Activated T-cell treated with anti-CD3 and anti-CD28 coated beads, Interleukin-2, amount 50 U/mL, for 48 hours (primary cell): ENCODE measurements at regions not wholly inside any gene's neighbourhood (a gene's known extent, or its start where the extent isn't known, plus 50 kb on each side); places are given as distances from the start of the nearest gene placed in this dataset.
"Not testable (repeated sequence)": the region's sequence is repeated elsewhere in the genome, so short reads cannot be mapped to it uniquely, and the experiment has no call there.

Source experiments
- DNase-seq, 2 experiments: peaks; one replicate each; pipeline ENCODE4 v3.0.0-alpha.2; 2020

GRCh38 chr4:171334549-171334948, 478.7 kb upstream of the GALNTL6 start:
- DNase-seq: no peak

DNA sequence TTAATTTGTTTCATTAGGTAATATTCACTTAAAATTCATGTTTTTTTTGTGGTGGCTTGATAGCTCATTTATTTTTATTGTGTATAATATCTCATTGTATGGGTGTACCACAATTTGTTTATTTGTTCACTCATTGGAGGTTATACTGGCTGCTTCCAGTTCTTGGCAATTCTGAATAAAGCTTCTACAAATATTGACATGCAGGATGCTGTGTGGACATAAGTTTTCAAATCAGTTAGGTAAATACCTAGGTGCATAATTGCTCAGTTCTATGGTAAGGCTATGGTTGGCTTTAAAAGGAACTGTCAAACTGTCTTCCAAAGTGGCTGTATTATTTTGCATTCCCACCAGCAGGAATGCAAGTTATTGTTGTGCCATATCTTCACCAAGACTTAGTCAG, 504.5 kb upstream of the GALNTL6 start:
- no peak for DNase-seq

DNA sequence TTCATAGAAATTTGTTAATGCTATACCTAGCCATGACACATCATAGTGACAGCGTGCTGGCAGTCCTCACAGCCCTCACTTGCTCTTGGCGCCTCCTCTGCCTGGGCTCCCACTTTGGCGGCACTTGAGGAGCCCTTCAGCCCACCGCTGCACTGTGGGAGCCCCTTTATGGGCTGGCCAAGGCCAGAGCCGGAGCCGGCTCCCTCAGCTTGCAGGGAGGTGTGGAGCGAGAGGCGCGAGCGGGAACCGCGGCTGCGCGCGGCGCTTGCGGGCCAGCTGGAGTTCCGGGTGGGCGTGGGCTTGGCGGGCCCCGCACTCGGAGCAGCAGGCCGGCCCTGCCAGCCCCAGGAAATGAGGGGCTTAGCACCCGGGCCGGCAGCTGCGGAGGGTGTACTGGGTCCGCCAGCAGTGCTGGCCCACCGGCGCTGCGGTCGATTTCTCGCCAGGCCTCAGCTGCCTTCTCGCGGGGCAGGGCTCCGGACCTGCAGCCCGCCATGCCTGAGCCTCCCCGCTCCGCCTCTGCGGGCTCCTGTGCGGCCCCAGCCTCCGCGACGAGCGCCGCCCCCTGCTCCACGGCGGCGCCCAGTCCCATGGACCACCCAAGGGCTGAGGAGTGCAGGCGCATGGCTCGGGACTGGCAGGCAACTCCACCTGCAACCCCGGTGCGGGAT, 515.0 kb upstream of the GALNTL6 start:
- DNase-seq: not testable (repeated sequence)

GRCh38 chr4:171288816-171289432, 524.3 kb upstream of the GALNTL6 start:
- no peak for DNase-seq

DNA sequence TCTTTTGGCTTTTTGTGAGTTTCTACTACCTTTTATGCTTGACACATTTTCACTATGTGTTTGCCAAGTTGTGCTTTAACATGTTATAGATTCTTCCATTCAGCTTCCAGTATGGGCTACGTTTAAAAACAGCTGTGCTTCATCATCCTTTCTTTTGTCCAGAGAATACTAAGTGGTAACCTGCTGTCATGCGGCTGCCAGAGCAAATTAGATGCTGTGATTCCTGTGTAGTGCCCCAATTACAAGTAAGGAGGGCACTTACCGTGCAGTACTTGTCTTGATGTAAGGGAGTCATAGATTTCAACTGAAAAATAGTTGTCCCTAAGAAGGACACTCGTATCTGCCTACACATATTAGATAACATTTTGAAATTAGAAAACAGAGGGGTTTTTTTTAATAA, 531.8 kb upstream of the GALNTL6 start:
- DNase-seq: no peak

DNA sequence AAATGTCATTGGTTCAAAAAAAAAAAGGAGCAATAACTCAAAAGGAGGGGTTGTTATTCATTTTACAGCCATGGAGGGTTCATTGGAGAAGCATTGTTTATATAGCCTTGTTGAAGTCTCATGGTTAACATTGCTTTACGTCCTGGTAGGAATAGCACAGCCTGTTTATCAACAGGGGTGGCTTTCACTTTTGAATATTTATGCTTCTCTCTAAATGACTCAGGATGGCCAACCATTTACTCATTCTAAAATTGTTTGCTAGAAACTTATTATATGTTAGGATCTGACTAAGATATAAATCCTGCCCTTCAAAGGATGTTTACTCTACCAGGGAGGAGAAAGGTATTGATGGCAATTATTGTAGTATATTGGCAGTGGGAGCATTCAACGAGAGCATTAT, 534.1 kb upstream of the GALNTL6 start:
- no peak for DNase-seq

DNA sequence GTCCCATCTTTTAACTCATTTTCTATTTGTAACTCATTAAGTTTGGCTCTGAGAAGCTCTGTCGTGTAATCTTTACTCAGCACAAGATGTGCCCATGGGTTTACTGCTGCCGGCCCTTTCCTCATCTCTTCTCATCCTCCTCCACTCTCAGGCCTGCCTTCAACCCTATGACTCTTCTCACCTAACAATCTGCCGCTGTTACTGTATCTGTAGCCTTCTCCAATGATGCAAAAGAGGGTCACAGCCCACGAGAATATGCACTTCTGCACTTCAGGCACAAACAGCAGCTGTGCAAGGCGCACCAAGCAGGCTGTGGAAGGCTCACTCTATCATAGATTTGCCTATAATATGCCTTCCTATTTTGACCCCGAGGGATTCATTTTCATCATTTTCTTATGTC, 546.5 kb upstream of the GALNTL6 start:
- DNase-seq: no peak

GRCh38 chr4:171265190-171265818, 547.9 kb upstream of the GALNTL6 start:
- DNase-seq: no peak

- DNase-seq: no peak
These were observed 557.0 kb upstream of the GALNTL6 start for GRCh38 chr4:171256223-171256622.

GRCh38 chr4:171246948-171247347, 566.3 kb upstream of the GALNTL6 start:
- no peak for DNase-seq

- no peak for DNase-seq
These were observed 570.4 kb upstream of the GALNTL6 start for GRCh38 chr4:171242831-171243230.

DNA sequence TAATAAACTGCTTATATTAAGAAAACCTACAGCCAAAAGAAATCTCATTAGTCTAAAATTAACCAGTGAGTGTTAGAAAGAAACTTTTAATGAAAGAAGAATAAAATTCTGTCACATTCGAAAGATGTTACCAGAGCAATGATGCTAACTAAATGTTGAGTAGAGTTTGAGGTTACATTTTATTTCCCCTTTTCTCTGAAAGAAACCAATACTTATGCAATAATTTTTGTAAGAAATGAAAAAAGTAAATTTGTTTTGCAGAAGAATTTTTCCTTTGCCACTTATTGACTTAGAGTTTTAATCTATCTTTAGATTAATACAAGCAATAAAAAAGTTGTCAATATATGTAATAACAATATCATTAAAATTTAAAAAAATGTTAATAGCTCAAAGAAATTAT, 574.0 kb upstream of the GALNTL6 start:
- DNase-seq: no peak

DNA sequence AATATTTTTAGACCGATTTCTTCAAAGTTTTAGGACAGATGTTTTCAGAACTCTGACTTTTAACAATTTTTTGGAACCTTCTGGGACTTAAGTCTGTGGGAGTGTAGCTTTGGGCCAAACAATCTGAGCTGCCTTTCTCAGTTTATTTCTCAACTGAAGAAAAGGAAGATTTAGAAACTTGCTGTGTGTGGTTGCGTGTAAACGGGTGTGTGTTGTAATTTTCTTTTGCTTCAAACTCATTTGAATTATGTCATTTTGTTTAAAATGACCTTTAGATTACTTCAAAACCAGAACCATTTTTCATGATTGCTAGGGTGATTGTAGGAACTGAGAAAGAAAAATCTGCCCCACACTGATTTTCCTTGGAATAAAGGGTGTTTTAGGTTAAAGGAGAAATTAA, 577.7 kb upstream of the GALNTL6 start:
- no peak for DNase-seq

DNA sequence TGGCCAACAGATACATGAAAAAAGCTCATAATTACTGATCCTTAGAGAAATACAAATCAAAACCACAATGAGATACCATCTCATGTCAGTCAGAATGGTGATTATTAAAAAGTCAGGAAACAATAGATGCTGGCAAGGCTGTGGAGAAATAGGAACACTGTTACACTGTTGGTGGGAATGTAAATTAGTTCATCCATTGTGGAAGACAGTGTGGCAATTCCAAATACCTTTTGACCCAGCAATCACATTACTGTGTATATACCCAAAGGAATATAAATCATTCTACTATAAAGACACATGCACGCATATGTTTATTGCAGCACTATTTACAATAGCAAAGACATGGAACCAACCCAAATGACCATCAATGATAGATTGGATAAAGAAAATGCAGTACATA, 583.9 kb upstream of the GALNTL6 start:
- not testable (repeated sequence) for DNase-seq

DNA sequence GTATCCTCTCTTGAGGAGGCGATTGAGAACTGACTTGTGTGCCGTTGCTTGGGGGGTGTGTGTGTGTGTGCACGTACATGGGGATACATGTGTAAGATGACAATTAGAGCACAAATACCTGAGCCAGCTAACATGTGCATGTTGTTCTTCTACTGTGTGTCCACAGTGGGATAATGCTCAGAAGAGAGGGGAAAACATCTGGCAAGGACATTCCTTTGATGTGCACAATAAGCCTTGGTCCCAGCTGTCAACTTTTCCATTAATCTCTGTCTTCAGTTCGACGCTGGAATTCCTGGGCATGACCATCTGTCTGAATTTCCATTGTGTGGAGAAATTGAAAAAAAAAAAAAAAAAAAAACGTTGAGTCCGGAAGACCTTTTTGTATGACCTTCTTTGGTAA, 592.0 kb upstream of the GALNTL6 start:
- no peak for DNase-seq

DNA sequence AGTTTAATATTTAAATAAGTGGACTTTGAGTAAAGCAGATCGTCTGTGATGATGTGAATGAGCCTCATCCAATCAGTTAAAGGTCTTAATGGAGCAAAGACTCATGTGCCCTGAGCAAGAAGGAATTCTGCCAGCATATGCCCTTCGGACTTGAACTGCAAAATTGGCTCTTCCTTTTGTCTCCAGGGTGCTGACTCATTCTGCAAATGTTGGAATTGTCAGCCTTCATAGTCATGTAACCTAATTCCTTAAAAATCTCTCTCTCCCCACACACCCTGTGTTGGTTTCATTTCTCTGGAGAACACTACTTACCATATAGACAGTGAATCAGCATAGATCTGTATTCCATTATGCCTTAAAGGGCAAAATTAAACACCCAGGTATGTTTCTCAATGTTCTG, 609.8 kb upstream of the GALNTL6 start:
- DNase-seq: no peak

DNA sequence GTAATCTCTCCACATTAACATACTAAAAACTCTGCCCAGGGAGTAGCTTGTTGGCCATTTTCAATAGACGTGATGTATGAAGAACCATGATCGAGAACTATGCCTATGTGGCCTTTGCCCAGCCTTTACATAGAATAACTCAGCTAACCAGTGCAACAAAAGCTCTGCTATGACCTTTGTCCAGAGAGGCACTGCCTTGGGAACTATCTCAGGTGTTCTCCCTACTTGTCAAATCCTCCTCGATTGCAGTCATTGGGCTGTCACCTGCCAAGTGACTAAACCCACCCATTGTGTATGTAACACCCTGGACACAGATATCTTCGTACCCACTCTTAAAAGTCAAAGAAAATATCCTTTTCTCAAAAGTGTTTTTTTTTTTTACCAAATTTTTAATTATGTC, 610.3 kb upstream of the GALNTL6 start:
- no peak for DNase-seq

DNA sequence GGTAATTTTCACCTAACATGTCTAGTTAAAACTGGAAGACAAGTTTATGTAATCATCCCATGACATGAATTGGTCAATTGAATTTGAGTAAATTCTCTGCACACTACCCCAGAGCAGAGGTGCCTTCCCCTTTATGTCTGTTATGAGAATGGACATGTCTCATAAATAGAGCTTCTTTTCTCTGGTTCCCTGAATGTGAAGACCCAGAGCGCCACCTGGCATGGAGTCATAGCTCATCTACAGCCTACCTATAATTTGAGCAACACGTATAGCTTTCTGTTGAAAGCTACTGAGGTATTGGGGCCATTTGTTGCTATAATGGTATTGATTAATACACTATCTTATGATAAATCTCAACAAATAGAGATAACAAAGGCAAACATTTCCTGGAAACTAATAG, 626.5 kb upstream of the GALNTL6 start:
- DNase-seq: no peak

GRCh38 chr4:171181090-171181489, 632.1 kb upstream of the GALNTL6 start:
- no peak for DNase-seq

DNA sequence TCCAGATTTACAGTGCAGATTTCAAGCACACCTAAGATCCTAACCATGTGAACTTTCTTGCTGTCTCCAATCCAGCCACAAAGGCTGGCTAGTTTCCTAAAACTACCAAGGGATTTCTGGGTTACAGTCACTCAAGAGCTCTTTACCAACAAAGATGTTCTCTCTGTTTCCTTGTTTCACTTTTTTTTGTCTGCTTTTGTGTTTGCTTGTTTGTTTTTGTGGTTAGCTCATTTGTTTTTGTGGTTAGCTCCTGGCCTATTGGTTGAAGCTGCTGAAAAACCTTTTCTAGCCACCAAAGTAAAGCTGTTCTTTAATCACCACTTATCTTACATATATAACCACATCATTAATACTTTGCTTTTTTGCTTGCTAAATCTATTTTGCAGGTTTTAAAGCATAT, 642.5 kb upstream of the GALNTL6 start:
- no peak for DNase-seq

DNA sequence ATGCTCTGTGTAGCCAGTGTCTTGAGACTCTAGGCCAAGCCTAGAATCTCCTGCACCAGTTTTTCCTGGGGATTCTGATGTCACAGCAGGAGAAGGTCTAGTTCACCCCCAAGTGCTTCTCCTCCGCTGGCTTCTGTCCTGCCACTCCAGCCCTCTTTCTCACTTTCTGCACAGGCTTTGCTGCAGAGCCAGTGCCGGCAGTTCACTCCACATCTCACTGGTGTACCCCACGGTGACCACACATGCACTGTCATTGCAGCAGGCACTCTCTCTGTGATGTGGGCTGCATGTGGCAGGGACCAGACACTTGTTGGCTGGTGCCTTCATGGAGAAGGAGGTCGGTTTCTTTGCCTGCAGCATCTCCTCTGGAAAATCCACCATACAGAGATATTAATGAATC, 643.8 kb upstream of the GALNTL6 start:
- DNase-seq: no peak

DNA sequence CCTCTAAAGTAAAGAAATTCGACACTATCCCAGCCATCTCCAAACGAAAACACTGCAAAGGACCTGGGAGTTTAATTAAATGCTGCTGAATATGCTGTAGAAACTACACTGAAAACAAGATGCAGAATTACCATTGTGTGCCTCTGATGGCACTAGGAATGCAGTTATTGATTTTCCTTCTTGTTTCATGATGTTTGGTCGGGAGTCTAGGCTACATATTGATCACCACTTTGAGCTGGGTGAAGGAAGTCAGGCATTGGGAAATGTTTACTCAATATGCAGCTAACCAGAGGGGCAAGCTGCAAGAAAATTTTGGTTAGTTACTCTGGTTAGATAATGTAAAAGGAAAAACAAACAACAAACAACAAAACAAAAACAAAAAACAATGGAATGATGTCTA, 650.7 kb upstream of the GALNTL6 start:
- DNase-seq: no peak

GRCh38 chr4:171157462-171158082, 655.6 kb upstream of the GALNTL6 start:
- DNase-seq: no peak

GRCh38 chr4:171142639-171143038, 670.6 kb upstream of the GALNTL6 start:
- no peak for DNase-seq
